NCI-H345 (cell line): ENCODE measurements at regions not wholly inside any gene's neighbourhood (a gene's known extent, or its start where the extent isn't known, plus 50 kb on each side); places are given as distances from the start of the nearest gene placed in this dataset.
A peak's percentile ranks its signal among the peaks of the same experiment; 100 is the strongest.

Experiments
- DNase-seq: peaks from one replicate; lab custom pipeline; 2025; lab: John Stamatoyannopoulos, UW

GRCh38 chr9:88757406-88758010 is 222.5 kb downstream of the NXNL2 start:
- DNase-seq, result peak; percentile 32

- no peak for DNase-seq
Measured at GRCh38 chr9:88759364-88759763, 224.4 kb downstream of the NXNL2 start.

GRCh38 chr9:88766778-88767503 is 224.3 kb upstream of the S1PR3 start:
- DNase-seq, result no peak

- no peak for DNase-seq
Measured at GRCh38 chr9:88767504-88767790, 223.8 kb upstream of the S1PR3 start.

GRCh38 chr9:88772575-88772974 is 218.7 kb upstream of the S1PR3 start:
- DNase-seq, result no peak

- DNase-seq, result no peak
Measured at GRCh38 chr9:88773126-88773525, 218.1 kb upstream of the S1PR3 start.

- DNase-seq, result no peak
Measured at GRCh38 chr9:88773627-88774244, 217.5 kb upstream of the S1PR3 start.

GRCh38 chr9:88775037-88775471 is 216.2 kb upstream of the S1PR3 start:
- no peak for DNase-seq

GRCh38 chr9:88775559-88775958 is 215.7 kb upstream of the S1PR3 start:
- no peak for DNase-seq

- DNase-seq, result no peak
Measured at GRCh38 chr9:88775966-88776365, 215.3 kb upstream of the S1PR3 start.

- DNase-seq, result no peak
Measured at GRCh38 chr9:88776717-88777497, 214.4 kb upstream of the S1PR3 start.

GRCh38 chr9:88777498-88778312 is 213.6 kb upstream of the S1PR3 start:
- no peak for DNase-seq

- DNase-seq, result peak; percentile 8
Measured at GRCh38 chr9:88781628-88782391, 209.5 kb upstream of the S1PR3 start.

GRCh38 chr9:88782931-88783710 is 208.1 kb upstream of the S1PR3 start:
- DNase-seq, result no peak

- DNase-seq, result no peak
Measured at GRCh38 chr9:88783711-88784083, 207.6 kb upstream of the S1PR3 start.

- no peak for DNase-seq
Measured at GRCh38 chr9:88784960-88785359, 206.3 kb upstream of the S1PR3 start.

- DNase-seq, result no peak
Measured at GRCh38 chr9:88786291-88787079, 204.8 kb upstream of the S1PR3 start.

GRCh38 chr9:88789785-88790184 is 201.5 kb upstream of the S1PR3 start:
- no peak for DNase-seq

- no peak for DNase-seq
Measured at GRCh38 chr9:88791105-88791805, 200.0 kb upstream of the S1PR3 start.
